ENCODE measurements at regions not wholly inside any gene's neighbourhood (a gene's known extent, or its start where the extent isn't known, plus 50 kb on each side); places are given as distances from the start of the nearest gene placed in this dataset.

- TF ChIP-seq CTCF (IDR thresholded peaks at IDR 0.05; ENCODE audit: poor library complexity, severe bottlenecking) (no peak), POLR2AphosphoS5 (IDR thresholded peaks at IDR 0.05) (no peak), RAD21 (conservative IDR thresholded peaks at IDR 0.05) (no peak)
These were observed 179.1 kb downstream of the FASLG start for GRCh38 chr1:172837816-172838679.

All from neural cell (in vitro differentiated cells).